Mesendoderm (in vitro differentiated cells): ENCODE measurements at regions not wholly inside any gene's neighbourhood (a gene's known extent, or its start where the extent isn't known, plus 50 kb on each side); places are given as distances from the start of the nearest gene placed in this dataset.
"Not testable (repeated sequence)": the region's sequence is repeated elsewhere in the genome, so short reads cannot be mapped to it uniquely, and the experiment has no call there.

Source experiments
- DNase-seq: peaks from one replicate; pipeline ENCODE4 v3.0.0; 2013
- H2AK5ac ChIP-seq: 2 replicates; pipeline ENCODE4 v1.6.1; 2013; ENCODE audit warnings: low read length, inconsistent platforms
- H2BK120ac ChIP-seq: 2 replicates; pipeline ENCODE4 v1.6.1; 2013; ENCODE audit warnings: low read depth, mild to moderate bottlenecking, low read length, moderate library complexity, mixed read lengths
- H2BK15ac ChIP-seq: replicated peaks from 2 replicates; pipeline ENCODE4 v1.6.1; 2013; ENCODE audit warnings: low read depth, mild to moderate bottlenecking, moderate library complexity
- H2BK5ac ChIP-seq: 2 replicates; pipeline ENCODE4 v1.6.1; 2013; ENCODE audit warnings: low read length, inconsistent platforms
- H3K18ac ChIP-seq: 2 replicates; pipeline ENCODE4 v1.6.1; 2013; ENCODE audit warnings: mild to moderate bottlenecking, low read length, mixed read lengths
- H3K23ac ChIP-seq: one replicate; pipeline ENCODE4 v1.6.1; 2013; ENCODE audit warnings: low read length
- H3K27ac ChIP-seq: 2 replicates; pipeline ENCODE4 v1.5.1; 2013; ENCODE audit warnings: low read depth, mild to moderate bottlenecking, inconsistent platforms, low read length, moderate library complexity
- H3K27me3 ChIP-seq: 2 replicates; pipeline ENCODE4 v1.6.1; 2013; ENCODE audit warnings: low read length, control low read depth, mild to moderate bottlenecking, inconsistent platforms; ENCODE audit not compliant: insufficient read depth, poor library complexity
- H3K36me3 ChIP-seq: 2 replicates; pipeline ENCODE4 v1.6.1; 2013; ENCODE audit warnings: low read length, inconsistent platforms; ENCODE audit not compliant: control insufficient read depth, insufficient read depth
- H3K4ac ChIP-seq: one replicate; pipeline ENCODE4 v1.6.1; 2013; ENCODE audit warnings: low read depth, mild to moderate bottlenecking, low read length, moderate library complexity
- H3K4me1 ChIP-seq: 2 replicates; pipeline ENCODE4 v1.6.1; 2013; ENCODE audit warnings: low read depth, low read length, inconsistent platforms; ENCODE audit not compliant: control insufficient read depth
- H3K4me2 ChIP-seq: 2 replicates; pipeline ENCODE4 v1.6.1; 2013; ENCODE audit warnings: low read length
- H3K4me3 ChIP-seq: 2 replicates; pipeline ENCODE4 v1.5.1; 2013; ENCODE audit warnings: mild to moderate bottlenecking, low read length
- H3K56ac ChIP-seq: one replicate; pipeline ENCODE4 v1.6.1; 2013; ENCODE audit warnings: low read length
- H3K79me1 ChIP-seq: 2 replicates; pipeline ENCODE4 v1.6.1; 2013; ENCODE audit warnings: low read length, inconsistent platforms
- H3K79me2 ChIP-seq: 2 replicates; pipeline ENCODE4 v1.6.1; 2013; ENCODE audit warnings: mild to moderate bottlenecking, low read length; ENCODE audit not compliant: control insufficient read depth, insufficient read depth
- H3K9ac ChIP-seq: 2 replicates; pipeline ENCODE4 v1.6.1; 2013; ENCODE audit warnings: low read length, inconsistent platforms
- H4K5ac ChIP-seq: one replicate; pipeline ENCODE4 v1.6.1; 2013; ENCODE audit warnings: low read length
- H4K8ac ChIP-seq: one replicate; pipeline ENCODE4 v1.6.1; 2013; ENCODE audit warnings: low read depth, mild to moderate bottlenecking, control low read depth, low read length, moderate library complexity
- WGBS: extraction: QIAGEN DNeasy Blood & Tissue Kit; methylation state at CpG from one replicate; pipeline ENCODE4 v1.1.7; 2013; ENCODE audit warnings: low lambda C conversion rate, missing lambda C conversion rate; ENCODE audit not compliant: insufficient coverage; ENCODE audit errors: extremely low coverage; 5-methylcytosine and 5-hydroxymethylcytosine counted together

DNA sequence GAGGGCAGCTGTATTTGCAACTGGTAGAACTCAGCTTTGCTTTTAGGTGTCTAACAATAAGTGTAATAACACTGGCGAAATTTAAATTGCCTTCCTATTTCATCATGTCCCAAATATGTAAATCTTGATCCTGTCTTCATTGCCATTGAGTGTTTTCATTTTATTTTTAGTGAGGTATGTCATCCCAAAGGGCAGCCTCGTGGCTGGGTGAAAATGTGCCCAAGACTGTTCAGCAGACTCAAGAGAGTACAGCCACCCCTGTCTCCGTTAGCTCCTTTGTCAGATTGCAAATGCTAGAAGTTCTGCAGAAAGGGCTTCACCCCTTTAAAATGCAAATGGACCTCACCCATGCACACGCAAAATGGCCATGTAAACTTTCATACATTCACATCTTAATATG is 278.8 kb downstream of the RND3 start:
- WGBS = no CpG with 5 or more reads among the region's 4 CpGs
- H2BK120ac ChIP-seq = no peak overlapping the region
- no peak overlapping the region for H2BK5ac ChIP-seq
- no peak overlapping the region for H3K4me2 ChIP-seq
- H3K4ac ChIP-seq = no peak overlapping the region
- H4K5ac ChIP-seq = no peak overlapping the region
- no peak overlapping the region for H3K4me3 ChIP-seq
- H3K9ac ChIP-seq = no peak overlapping the region
- H2AK5ac ChIP-seq = no peak overlapping the region
- no peak overlapping the region for H3K56ac ChIP-seq
- no peaks in the 10 kb centered on the region for H3K4me1 ChIP-seq
- no peaks in the 10 kb centered on the region for H3K79me2 ChIP-seq
- no peak overlapping the region for H2BK15ac ChIP-seq
- H4K8ac ChIP-seq = no peak overlapping the region
- no peaks in the 10 kb centered on the region for H3K27me3 ChIP-seq
- H3K23ac ChIP-seq = no peak overlapping the region
- H3K79me1 ChIP-seq = no peaks in the 10 kb centered on the region
- no peaks in the 10 kb centered on the region for H3K36me3 ChIP-seq
- DNase-seq = no peak
- no peak overlapping the region for H3K18ac ChIP-seq
- H3K27ac ChIP-seq = no peak overlapping the region

DNA sequence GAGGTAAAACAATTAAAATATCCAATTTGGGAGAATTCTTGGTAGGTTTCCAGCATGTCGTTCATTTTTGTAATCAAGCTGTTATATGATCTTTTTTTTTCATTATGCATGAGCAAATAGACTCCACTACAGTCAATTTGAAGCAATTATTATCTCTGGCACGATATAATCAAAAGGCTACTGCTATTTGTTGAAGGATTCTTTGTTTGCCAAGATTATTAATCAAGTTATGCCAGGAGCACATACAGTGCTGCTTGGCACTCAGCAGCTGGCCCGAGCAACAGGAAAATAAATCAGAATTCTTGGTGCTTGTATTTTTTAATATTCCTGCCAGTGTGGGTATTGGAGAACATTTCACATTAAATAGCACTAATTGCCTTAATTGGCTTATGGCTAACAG is 279.5 kb downstream of the RND3 start:
- H3K27me3 ChIP-seq = no peaks in the 10 kb centered on the region
- no peak overlapping the region for H4K5ac ChIP-seq
- no CpG with 5 or more reads among the region's 3 CpGs for WGBS

DNA sequence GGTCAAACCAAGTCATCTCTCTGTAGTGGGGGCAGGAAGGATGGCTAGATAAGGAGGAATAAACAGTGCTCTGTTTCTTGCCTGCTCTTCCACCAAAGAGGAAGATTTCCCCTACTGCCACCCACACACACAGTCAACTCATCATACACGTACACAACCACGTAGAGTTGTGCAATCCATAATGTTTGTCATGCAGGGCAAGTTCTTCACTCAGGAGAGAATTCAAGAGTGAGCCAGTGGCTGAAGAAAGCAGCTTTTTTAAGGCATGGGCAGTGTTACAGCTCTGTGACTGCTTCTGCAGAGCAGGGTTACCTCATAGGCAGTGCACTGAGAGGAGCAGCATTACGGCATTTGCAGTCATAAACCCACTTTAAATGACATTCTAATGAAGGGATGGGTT is 283.0 kb downstream of the RND3 start:
- Histone ChIP-seq H3K79me1 (no peaks in the 10 kb centered on the region), H2AK5ac (no peak overlapping the region), H4K8ac (no peak overlapping the region), H3K23ac (no peak overlapping the region), H3K36me3 (no peaks in the 10 kb centered on the region), H3K27me3 (no peaks in the 10 kb centered on the region), H3K18ac (no peak overlapping the region), H3K79me2 (no peaks in the 10 kb centered on the region), H3K27ac (no peak overlapping the region), H3K9ac (no peak overlapping the region), H3K4ac (no peak overlapping the region), H3K4me2 (no peak overlapping the region), H2BK5ac (no peak overlapping the region), H2BK120ac (no peak overlapping the region), H4K5ac (no peak overlapping the region), H3K4me1 (no peaks in the 10 kb centered on the region), H3K4me3 (no peak overlapping the region), H3K56ac (no peak overlapping the region), H2BK15ac (no peak overlapping the region)
- whole genome bisulfite sequencing = no CpG with 5 or more reads among the region's 3 CpGs
- DNase-seq = no peak

More for the DNA sequence above, 279.5 kb downstream of the RND3 start:
- H2BK5ac ChIP-seq = no peak overlapping the region
- H2BK120ac ChIP-seq = no peak overlapping the region
- no peak overlapping the region for H3K18ac ChIP-seq
- no peak overlapping the region for H3K4ac ChIP-seq
- DNase-seq = no peak
- no peaks in the 10 kb centered on the region for H3K4me1 ChIP-seq
- no peak overlapping the region for H3K27ac ChIP-seq
- H3K4me2 ChIP-seq = no peak overlapping the region
- H3K56ac ChIP-seq = no peak overlapping the region
- no peak overlapping the region for H4K8ac ChIP-seq
- H2BK15ac ChIP-seq = no peak overlapping the region
- no peaks in the 10 kb centered on the region for H3K79me2 ChIP-seq
- no peak overlapping the region for H3K4me3 ChIP-seq
- H3K79me1 ChIP-seq = no peaks in the 10 kb centered on the region
- no peak overlapping the region for H2AK5ac ChIP-seq
- no peaks in the 10 kb centered on the region for H3K36me3 ChIP-seq
- no peak overlapping the region for H3K23ac ChIP-seq
- no peak overlapping the region for H3K9ac ChIP-seq

DNA sequence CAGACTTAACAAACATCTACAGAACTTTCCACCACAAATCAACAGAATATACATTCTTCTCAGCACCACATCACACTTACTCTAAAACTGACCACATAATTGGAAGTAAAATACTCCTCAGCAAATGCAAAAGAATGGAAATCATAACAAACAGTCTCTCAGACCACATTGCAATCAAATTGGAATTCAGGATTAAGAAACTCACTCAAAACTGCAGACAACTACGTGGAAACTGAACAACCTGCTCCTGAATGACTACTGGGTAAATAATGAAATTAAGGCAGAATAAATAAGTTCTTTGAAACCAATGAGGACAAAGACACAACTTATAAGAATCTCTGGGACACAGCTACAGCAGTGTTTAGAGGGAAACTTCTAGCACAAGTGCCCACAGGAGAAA is 292.7 kb downstream of the RND3 start:
- H3K79me2 ChIP-seq, H3K4ac ChIP-seq, H2BK5ac ChIP-seq, H3K4me3 ChIP-seq, DNase-seq, H3K27ac ChIP-seq, H3K36me3 ChIP-seq, H2AK5ac ChIP-seq, H3K4me1 ChIP-seq, H4K5ac ChIP-seq, H3K9ac ChIP-seq, H2BK15ac ChIP-seq, H3K18ac ChIP-seq, H3K27me3 ChIP-seq, H2BK120ac ChIP-seq, H3K79me1 ChIP-seq, H3K4me2 ChIP-seq, H3K23ac ChIP-seq, H4K8ac ChIP-seq, H3K56ac ChIP-seq: not testable (repeated sequence)
- no CpG with 5 or more reads among the region's 1 CpG for WGBS

DNA sequence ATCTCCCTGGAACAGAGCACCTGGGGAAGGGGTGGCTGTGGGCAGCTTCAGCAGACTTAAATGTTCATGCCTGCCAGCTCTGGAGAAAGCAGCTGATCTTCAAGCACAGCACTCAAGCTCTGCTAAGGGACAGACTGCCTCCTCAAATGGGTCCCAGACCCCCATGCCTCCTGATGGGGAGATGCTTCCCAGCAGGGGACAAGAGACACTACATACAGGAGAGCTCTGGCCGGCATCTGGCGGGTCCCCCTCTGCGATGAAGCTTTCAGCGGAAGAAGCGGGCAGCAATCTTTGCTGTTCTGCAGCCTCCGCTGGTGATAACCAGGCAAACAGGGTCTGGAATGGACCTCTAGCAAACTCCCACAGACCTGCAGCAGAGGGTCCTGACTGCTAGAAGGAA is 294.8 kb downstream of the RND3 start:
- Histone ChIP-seq H4K8ac (no peak overlapping the region), H3K36me3 (no peaks in the 10 kb centered on the region), H3K4me1 (no peaks in the 10 kb centered on the region), H3K27me3 (no peaks in the 10 kb centered on the region), H3K4me3 (no peak overlapping the region), H3K79me1 (no peaks in the 10 kb centered on the region), H3K18ac (no peak overlapping the region), H3K9ac (no peak overlapping the region), H3K56ac (no peak overlapping the region), H3K23ac (no peak overlapping the region), H3K27ac (no peak overlapping the region), H2BK5ac (no peak overlapping the region), H3K4ac (no peak overlapping the region), H2BK15ac (no peak overlapping the region), H4K5ac (no peak overlapping the region), H3K79me2 (no peaks in the 10 kb centered on the region), H3K4me2 (no peak overlapping the region), H2AK5ac (no peak overlapping the region), H2BK120ac (no peak overlapping the region)
- no CpG with 5 or more reads among the region's 6 CpGs for WGBS
- DNase-seq = no peak

DNA sequence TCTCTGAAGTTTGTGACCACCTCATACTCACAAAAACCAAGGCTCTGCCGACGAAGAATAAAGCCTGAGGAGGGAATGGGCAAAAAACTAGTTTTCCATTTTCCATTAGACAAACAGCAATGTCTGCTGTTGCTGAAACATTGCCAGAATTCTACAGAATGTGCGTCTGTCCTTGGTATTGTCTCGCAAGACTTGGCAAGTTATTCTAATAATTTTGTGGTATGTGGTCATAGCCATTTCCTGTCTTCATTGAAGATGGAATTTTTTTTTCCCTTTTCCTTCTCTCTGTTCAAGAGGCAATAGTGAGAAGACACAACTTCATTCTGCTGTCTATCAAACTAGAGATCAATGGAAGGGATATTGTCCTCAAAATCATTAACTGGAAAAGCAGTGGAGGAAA is 296.1 kb downstream of the RND3 start:
- Histone ChIP-seq H3K4me3 (no peak overlapping the region), H3K27ac (no peak overlapping the region), H3K56ac (no peak overlapping the region), H2BK120ac (no peak overlapping the region), H3K4ac (no peak overlapping the region), H2BK15ac (no peak overlapping the region), H3K79me2 (no peaks in the 10 kb centered on the region), H3K27me3 (no peaks in the 10 kb centered on the region), H3K9ac (no peak overlapping the region), H3K36me3 (no peaks in the 10 kb centered on the region), H3K79me1 (no peaks in the 10 kb centered on the region), H2BK5ac (no peak overlapping the region), H3K23ac (no peak overlapping the region), H4K8ac (no peak overlapping the region), H3K4me1 (no peaks in the 10 kb centered on the region), H4K5ac (no peak overlapping the region), H2AK5ac (no peak overlapping the region), H3K18ac (no peak overlapping the region), H3K4me2 (no peak overlapping the region)
- WGBS = no CpG with 5 or more reads among the region's 4 CpGs
- no peak for DNase-seq
